OCI-LY1 (cell line): ENCODE measurements at regions not wholly inside any gene's neighbourhood (a gene's known extent, or its start where the extent isn't known, plus 50 kb on each side); places are given as distances from the start of the nearest gene placed in this dataset.

Experiments used
- H2AFZ ChIP-seq: fragments of 200-600 bp; sonication (generic), shearing (Covaris generic); 2 replicates; pipeline ENCODE4 v1.6.0; 2014; ENCODE audit warnings: antibody characterized with exemption, mild to moderate bottlenecking, low read length
- H3F3A ChIP-seq: fragments of 200-600 bp; sonication (generic), shearing (Covaris generic); 2 replicates; pipeline ENCODE4 v1.6.0; 2014; ENCODE audit warnings: mild to moderate bottlenecking, antibody characterized with exemption, low read length, moderate library complexity; ENCODE audit not compliant: insufficient read depth
- H3K27ac ChIP-seq: fragments of 200-600 bp; sonication (generic); 2 replicates; pipeline ENCODE4 v1.5.1; 2014; ENCODE audit warnings: low read length, mixed run types, mild to moderate bottlenecking, low read depth; ENCODE audit not compliant: poor library complexity, severe bottlenecking
- H3K27me3 ChIP-seq: fragments of 200-600 bp; sonication (generic); 2 replicates; pipeline ENCODE4 v1.6.0; 2014; ENCODE audit warnings: antibody characterized with exemption, mild to moderate bottlenecking, low read length, moderate library complexity; ENCODE audit not compliant: insufficient read depth
- H3K36me3 ChIP-seq: fragments of 200-600 bp; sonication (generic); 2 replicates; pipeline ENCODE4 v1.6.1; 2014; ENCODE audit warnings: mild to moderate bottlenecking, antibody characterized with exemption, low read length, moderate library complexity, mixed read lengths; ENCODE audit not compliant: insufficient read depth
- H3K4me1 ChIP-seq: fragments of 200-600 bp; sonication (generic); 2 replicates; pipeline ENCODE4 v1.5.1; 2014; ENCODE audit warnings: mild to moderate bottlenecking, low read length, moderate library complexity; ENCODE audit not compliant: insufficient read depth, severe bottlenecking
- H3K4me2 ChIP-seq: fragments of 200-600 bp; sonication (generic), shearing (Covaris generic); 2 replicates; pipeline ENCODE4 v1.6.1; 2014; ENCODE audit warnings: low read length
- H3K4me3 ChIP-seq: fragments of 200-600 bp; sonication (generic); 2 replicates; pipeline ENCODE4 v1.5.1; 2014; ENCODE audit warnings: low read length, low read depth, mild to moderate bottlenecking, mixed read lengths; ENCODE audit not compliant: poor library complexity, severe bottlenecking
- H3K79me2 ChIP-seq: fragments of 200-600 bp; shearing (Covaris generic); 2 replicates; pipeline ENCODE4 v1.6.1; 2016; ENCODE audit warnings: mixed run types, low read length, mixed read lengths; ENCODE audit not compliant: insufficient read depth
- H3K9ac ChIP-seq: fragments of 200-600 bp; sonication (generic), shearing (Covaris generic); 2 replicates; pipeline ENCODE4 v1.6.1; 2014; ENCODE audit warnings: mild to moderate bottlenecking, low read length, mixed read lengths
- H3K9me2 ChIP-seq: fragments of 200-600 bp; sonication (generic), shearing (Covaris generic); 2 replicates; pipeline ENCODE4 v1.6.1; 2014; ENCODE audit warnings: low read depth, mild to moderate bottlenecking, low read length, mixed read lengths
- H3K9me3 ChIP-seq: fragments of 200-600 bp; shearing (Covaris generic); 2 replicates; pipeline ENCODE4 v1.6.1; 2014; ENCODE audit warnings: low read length, mixed read lengths
- H4K20me1 ChIP-seq: fragments of 200-600 bp; sonication (generic), shearing (Covaris generic); 2 replicates; pipeline ENCODE4 v1.6.0; 2016; ENCODE audit warnings: mild to moderate bottlenecking, low read length; ENCODE audit not compliant: insufficient read depth
- EZH2 ChIP-seq: fragments of 200-600 bp; sonication (generic), shearing (Covaris generic); IDR thresholded peaks from 2 replicates; pipeline ENCODE4 v1.8.0; 2017; ENCODE audit warnings: borderline replicate concordance, mixed run types, mild to moderate bottlenecking, antibody characterized with exemption, low read length, moderate library complexity, mixed read lengths
- TF ChIP-seq, protein P1 (sequence below): fragments of 200-600 bp; sonication (generic), shearing (Covaris generic); IDR thresholded peaks from 2 replicates; pipeline ENCODE4 v1.5.1; 2017; ENCODE audit warnings: mild to moderate bottlenecking, antibody characterized with exemption, low read length, moderate library complexity, mixed read lengths

DNA sequence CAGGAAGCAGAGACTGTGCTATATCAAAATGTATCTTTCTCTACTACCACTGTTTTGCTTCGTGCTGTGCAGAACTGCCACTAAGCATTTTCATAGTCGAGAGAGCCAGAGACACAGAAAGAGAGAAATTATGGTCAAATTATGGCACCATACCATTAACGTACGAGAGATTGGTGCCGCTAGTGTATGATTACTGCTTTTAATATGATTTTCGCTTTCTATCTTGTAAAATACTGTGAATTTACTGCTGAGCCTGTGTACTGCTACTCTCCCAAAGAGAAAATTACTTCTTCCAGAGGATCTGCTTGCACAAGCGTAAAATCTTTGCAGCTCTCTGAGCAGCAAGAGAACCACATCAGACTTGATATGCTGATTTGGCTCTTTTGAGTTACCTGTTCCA, 71.1 kb upstream of the ZNF281 start:
- no peaks in the 10 kb centered on the region for H3K9me2 ChIP-seq
- TF ChIP-seq, protein P1, sequence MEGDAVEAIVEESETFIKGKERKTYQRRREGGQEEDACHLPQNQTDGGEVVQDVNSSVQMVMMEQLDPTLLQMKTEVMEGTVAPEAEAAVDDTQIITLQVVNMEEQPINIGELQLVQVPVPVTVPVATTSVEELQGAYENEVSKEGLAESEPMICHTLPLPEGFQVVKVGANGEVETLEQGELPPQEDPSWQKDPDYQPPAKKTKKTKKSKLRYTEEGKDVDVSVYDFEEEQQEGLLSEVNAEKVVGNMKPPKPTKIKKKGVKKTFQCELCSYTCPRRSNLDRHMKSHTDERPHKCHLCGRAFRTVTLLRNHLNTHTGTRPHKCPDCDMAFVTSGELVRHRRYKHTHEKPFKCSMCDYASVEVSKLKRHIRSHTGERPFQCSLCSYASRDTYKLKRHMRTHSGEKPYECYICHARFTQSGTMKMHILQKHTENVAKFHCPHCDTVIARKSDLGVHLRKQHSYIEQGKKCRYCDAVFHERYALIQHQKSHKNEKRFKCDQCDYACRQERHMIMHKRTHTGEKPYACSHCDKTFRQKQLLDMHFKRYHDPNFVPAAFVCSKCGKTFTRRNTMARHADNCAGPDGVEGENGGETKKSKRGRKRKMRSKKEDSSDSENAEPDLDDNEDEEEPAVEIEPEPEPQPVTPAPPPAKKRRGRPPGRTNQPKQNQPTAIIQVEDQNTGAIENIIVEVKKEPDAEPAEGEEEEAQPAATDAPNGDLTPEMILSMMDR: no peak
- no peak for TF ChIP-seq EZH2
- H3K27ac ChIP-seq: no peak overlapping the region
- H3K79me2 ChIP-seq: no peaks in the 10 kb centered on the region
- H3F3A ChIP-seq: no peaks in the 10 kb centered on the region
- no peak overlapping the region for H3K4me3 ChIP-seq
- no peaks in the 10 kb centered on the region for H3K36me3 ChIP-seq
- H3K9ac ChIP-seq: no peak overlapping the region
- H4K20me1 ChIP-seq: no peaks in the 10 kb centered on the region
- H2AFZ ChIP-seq: no peak overlapping the region
- no peaks in the 10 kb centered on the region for H3K4me1 ChIP-seq
- H3K9me3 ChIP-seq: no peaks in the 10 kb centered on the region
- no peaks in the 10 kb centered on the region; the same call in 1 of the 2 replicates for H3K27me3 ChIP-seq
- H3K4me2 ChIP-seq: no peak overlapping the region

DNA sequence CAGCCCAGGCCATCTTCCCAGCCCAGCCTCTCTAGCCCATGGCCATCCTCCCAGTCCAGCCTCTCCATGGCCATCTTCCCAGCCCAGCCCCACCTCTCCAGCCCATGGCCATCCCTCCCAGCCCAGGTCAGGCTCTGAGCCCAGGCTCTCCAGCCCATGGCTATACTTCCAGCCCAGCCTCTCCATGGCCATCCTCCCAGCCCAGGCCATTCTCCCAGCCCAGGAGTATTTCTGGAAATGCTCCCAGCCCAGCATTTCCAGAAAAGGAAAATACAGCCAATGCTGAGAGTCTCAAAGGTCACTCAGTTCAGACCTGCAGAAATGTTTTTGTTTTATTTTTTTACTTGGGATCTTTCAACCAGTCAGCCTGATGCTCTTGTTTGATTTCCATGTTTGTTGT, 70.0 kb upstream of the ZNF281 start:
- Histone ChIP-seq H4K20me1 (no peaks in the 10 kb centered on the region), H3K4me2 (no peak overlapping the region), H3K9me2 (no peaks in the 10 kb centered on the region), H3K4me1 (no peaks in the 10 kb centered on the region), H3K9ac (no peak overlapping the region), H3F3A (no peaks in the 10 kb centered on the region), H3K27me3 (no peaks in the 10 kb centered on the region), H3K4me3 (no peak overlapping the region), H3K79me2 (no peaks in the 10 kb centered on the region), H2AFZ (no peak overlapping the region), H3K36me3 (no peaks in the 10 kb centered on the region), H3K9me3 (no peaks in the 10 kb centered on the region), H3K27ac (no peak overlapping the region)
- TF ChIP-seq, protein P1: no peak
- TF ChIP-seq EZH2: no peak

DNA sequence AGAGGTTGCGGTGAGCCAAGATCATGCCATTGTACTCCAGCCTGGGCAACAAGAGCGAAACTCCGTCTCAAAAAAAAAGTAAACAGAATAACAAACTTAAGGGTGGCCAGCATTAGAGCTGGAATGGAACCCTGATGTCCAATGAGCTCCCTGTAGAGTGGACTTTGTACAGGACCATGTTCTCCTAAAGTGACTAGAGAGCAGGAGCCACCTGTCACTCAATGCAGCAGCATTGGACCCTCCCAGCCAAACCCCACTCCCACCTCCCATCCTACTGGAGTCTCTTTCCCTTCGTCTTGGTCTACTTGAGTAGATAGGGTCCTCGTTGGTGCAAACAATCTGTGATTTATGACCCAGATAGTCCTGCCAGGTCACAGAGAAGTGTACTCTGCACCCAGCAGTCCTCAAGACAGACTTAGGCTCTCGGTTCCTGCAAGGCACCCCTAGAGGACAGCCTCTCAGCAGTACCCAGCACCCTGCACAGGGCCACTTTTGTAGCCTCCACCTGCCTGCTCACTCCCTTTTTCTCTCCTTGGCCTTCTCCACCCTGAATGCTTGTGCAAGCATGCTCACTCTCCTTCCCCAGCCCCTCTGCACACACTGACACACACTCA, 69.2 kb upstream of the ZNF281 start:
- Histone ChIP-seq H3K79me2 (no peaks in the 10 kb centered on the region), H2AFZ (no peak overlapping the region), H3K9me2 (no peaks in the 10 kb centered on the region), H3K9me3 (no peaks in the 10 kb centered on the region), H3K4me2 (no peak overlapping the region), H3K36me3 (no peaks in the 10 kb centered on the region), H3K4me1 (no peaks in the 10 kb centered on the region), H3K4me3 (no peak overlapping the region), H3K27me3 (no peaks in the 10 kb centered on the region), H3F3A (no peaks in the 10 kb centered on the region), H3K27ac (no peak overlapping the region), H3K9ac (no peak overlapping the region), H4K20me1 (no peaks in the 10 kb centered on the region)
- TF ChIP-seq, protein P1: no peak
- no peak for TF ChIP-seq EZH2
